ENCODE measurements at regions not wholly inside any gene's neighbourhood (a gene's known extent, or its start where the extent isn't known, plus 50 kb on each side); places are given as distances from the start of the nearest gene placed in this dataset.

GRCh38 chr18:37624318-37624717, 58.7 kb upstream of the CELF4 start:
- no peak overlapping the region for H2AFZ ChIP-seq
- H3K4me3 ChIP-seq: no peak overlapping the region
- H3K27me3 ChIP-seq (ENCODE audit: insufficient read depth): no peaks in the 10 kb centered on the region
- no peaks in the 10 kb centered on the region for H3K79me2 ChIP-seq (replicated peaks; ENCODE audit: insufficient read depth)
- no peak for TF ChIP-seq CREB1 (CRISPR knock-in tag; IDR thresholded peaks at IDR 0.05; ENCODE audit: low read depth)
- TF ChIP-seq CTCF (conservative IDR thresholded peaks at IDR 0.05; ENCODE audit: low read depth in 2 of 2): no peak
- no peak for TF ChIP-seq ZNF331 (CRISPR knock-in tag; IDR thresholded peaks at IDR 0.05; ENCODE audit: low read depth)
- TF ChIP-seq STAT1 (IDR thresholded peaks at IDR 0.05; ENCODE audit: unreplicated experiment): no peak
- TF ChIP-seq EZH2phosphoT487 (IDR thresholded peaks at IDR 0.05; ENCODE audit: unreplicated experiment): no peak
- TF ChIP-seq ETS1 (IDR thresholded peaks at IDR 0.05): no peak
- TF ChIP-seq REST (IDR thresholded peaks at IDR 0.05; ENCODE audit: unreplicated experiment): no peak
- TF ChIP-seq JUNB (IDR thresholded peaks at IDR 0.05; ENCODE audit: unreplicated experiment): no peak
- TF ChIP-seq ZNF114 (CRISPR knock-in tag; IDR thresholded peaks at IDR 0.05): no peak
- no peak for TF ChIP-seq ZNF462 (CRISPR knock-in tag; IDR thresholded peaks at IDR 0.05)
- no peak for TF ChIP-seq POLR2AphosphoS5 (IDR thresholded peaks at IDR 0.05; ENCODE audit: low read depth)
- TF ChIP-seq EZH2 (IDR thresholded peaks at IDR 0.05; ENCODE audit: low read depth, unreplicated experiment): no peak
- TF ChIP-seq NANOG (IDR thresholded peaks at IDR 0.05; ENCODE audit: borderline replicate concordance): no peak
- H3K27ac Mint-ChIP-seq: no peak overlapping the region
- H3K4me1 Mint-ChIP-seq: peaks cover 18% of the 10 kb centered on the region
- DNase-seq (ENCODE audit: low spot score) (no peak), ATAC-seq (no peak)
- no peaks in the 10 kb centered on the region for H3F3A ChIP-seq (replicated peaks; ENCODE audit: low read depth)
- H3K36me3 Mint-ChIP-seq (ENCODE audit: low read depth): no peaks in the 10 kb centered on the region
- no peak overlapping the region for H3K4me2 ChIP-seq
- peaks cover 14% of the 10 kb centered on the region for H3K9me2 ChIP-seq (ENCODE audit: insufficient read depth)
- H3K27ac ChIP-seq (ENCODE audit: low read depth): no peak overlapping the region
- H3K9me3 Mint-ChIP-seq: no peaks in the 10 kb centered on the region
- no peaks in the 10 kb centered on the region for H3K4me1 ChIP-seq (ENCODE audit: insufficient read depth)
- no peak overlapping the region for H3K4me3 Mint-ChIP-seq
- H4K20me1 ChIP-seq (replicated peaks; ENCODE audit: insufficient read depth): no peaks in the 10 kb centered on the region
- no peaks in the 10 kb centered on the region for H3K36me3 ChIP-seq (ENCODE audit: insufficient read depth)
- peaks cover 2% of the 10 kb centered on the region for H3K27me3 Mint-ChIP-seq (ENCODE audit: insufficient read depth, low read depth, poor library complexity)

Data from GM23338 (cell line).